Activated CD4-positive, alpha-beta T cell treated with anti-CD3 and anti-CD28 coated beads, Interleukin-2, amount 50 U/mL, for 1 hour (primary cell): ENCODE measurements at regions not wholly inside any gene's neighbourhood (a gene's known extent, or its start where the extent isn't known, plus 50 kb on each side); places are given as distances from the start of the nearest gene placed in this dataset.

ENCODE experiments used
- DNase-seq: peaks from one replicate; pipeline ENCODE4 v3.0.0-alpha.2; 2020

- DNase-seq = no peak
These were observed 67.9 kb upstream of the PPM1J start for GRCh38 chr1:112783059-112783458.

DNA sequence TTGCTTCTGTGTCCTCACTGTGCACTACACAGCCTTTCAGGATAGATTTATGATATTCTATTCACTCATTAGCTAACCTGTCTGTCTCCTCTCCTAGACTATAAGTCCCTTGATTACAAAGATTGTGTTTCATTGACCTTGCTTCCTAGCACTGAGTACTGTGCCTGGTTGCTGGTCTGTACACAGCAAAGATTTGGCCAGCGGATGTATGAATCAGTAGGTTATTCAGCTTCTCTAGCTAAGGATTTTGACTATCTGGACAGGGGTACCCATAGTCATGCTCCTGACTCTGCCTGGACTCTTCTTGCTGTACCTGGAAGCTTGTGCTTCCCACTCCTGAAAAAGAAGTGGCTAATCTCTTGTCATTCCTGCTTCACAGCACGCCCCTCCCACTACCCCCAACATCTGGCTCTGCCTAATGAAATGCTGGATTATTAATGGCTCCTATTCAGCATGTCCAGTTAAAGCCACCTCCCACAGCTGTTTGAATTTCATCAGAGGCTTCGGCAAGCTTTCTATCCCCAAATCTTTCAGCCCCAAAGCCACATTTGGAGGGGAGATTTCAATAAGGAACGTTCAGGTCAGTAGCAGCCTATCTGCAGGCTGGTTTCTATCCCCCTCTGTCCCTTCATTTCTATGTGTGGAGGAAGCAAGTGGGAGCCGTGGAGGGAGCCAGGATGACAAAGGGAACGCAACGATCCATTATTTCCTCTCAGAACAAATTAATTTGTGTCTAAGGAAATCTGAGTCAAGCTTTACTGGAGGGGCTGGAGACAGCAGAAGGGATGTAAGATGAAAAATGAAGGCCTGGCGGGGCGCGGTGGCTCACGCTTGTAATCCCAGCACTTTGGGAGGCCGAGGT, 64.8 kb upstream of the PPM1J start:
- no peak for DNase-seq

GRCh38 chr1:112778137-112778536, 63.0 kb upstream of the PPM1J start:
- no peak for DNase-seq

GRCh38 chr1:112776688-112777087, 61.6 kb upstream of the PPM1J start:
- DNase-seq = no peak

- no peak for DNase-seq
These were observed 57.6 kb upstream of the PPM1J start for GRCh38 chr1:112772781-112773180.

DNA sequence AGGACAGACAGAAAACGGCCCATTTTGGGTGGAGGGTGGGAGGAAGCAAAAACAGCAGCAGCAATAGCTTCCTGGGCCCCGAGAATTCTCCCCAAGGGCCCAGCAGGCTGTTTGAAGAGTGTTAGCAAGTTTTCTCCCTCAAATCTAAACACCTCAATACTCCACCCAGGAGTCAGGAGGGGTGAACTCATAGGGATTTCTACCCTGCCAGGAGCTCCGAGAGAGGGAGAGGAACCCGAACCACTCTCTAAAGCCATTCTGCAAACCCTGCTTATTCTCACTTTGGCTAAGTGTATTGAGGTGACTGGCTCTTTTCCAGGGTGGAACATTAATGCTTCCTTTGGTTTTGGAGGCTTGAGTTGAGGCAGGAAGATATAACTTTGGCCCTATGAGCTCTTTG, 55.6 kb upstream of the PPM1J start:
- DNase-seq = no peak

DNA sequence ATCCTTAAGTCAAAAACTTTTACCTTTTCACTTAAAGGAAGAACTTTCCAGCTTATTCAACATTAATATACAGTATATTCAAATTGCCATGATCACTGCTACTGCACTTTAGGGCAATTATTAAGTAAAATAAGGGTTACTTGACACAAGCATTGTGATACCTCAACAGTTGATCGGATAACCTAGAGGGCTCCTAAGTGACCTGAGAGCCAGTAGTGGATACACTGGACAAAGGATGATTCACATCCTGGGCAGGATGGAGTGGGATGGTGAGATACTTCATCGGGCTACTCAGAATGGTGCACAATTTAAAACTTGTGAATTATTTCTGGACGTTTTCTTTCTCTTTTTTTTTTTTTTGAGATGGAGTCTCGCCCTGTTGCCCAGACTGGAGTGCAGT, 54.5 kb upstream of the PPM1J start:
- DNase-seq = no peak

DNA sequence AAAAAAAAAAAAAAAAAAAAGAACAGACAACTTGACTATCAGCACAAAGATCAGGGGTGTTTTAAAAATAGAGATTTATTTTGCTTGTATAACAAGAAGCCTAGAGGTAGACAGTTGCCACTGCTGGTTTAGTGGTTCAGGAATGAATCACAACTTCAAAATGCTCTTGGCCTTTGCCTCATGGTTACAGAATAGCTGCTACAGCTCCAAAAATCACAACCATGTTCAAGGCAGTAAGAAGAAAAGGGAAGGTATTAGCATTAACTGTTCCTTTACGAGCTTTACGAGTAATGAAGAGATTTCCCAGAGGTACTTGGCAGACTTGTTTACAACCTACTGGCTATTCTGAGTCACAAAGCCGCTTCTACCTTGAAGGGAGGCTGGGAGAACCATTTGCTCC, 52.5 kb upstream of the PPM1J start:
- DNase-seq = no peak
